ENCODE measurements at regions not wholly inside any gene's neighbourhood (a gene's known extent, or its start where the extent isn't known, plus 50 kb on each side); places are given as distances from the start of the nearest gene placed in this dataset.

DNA sequence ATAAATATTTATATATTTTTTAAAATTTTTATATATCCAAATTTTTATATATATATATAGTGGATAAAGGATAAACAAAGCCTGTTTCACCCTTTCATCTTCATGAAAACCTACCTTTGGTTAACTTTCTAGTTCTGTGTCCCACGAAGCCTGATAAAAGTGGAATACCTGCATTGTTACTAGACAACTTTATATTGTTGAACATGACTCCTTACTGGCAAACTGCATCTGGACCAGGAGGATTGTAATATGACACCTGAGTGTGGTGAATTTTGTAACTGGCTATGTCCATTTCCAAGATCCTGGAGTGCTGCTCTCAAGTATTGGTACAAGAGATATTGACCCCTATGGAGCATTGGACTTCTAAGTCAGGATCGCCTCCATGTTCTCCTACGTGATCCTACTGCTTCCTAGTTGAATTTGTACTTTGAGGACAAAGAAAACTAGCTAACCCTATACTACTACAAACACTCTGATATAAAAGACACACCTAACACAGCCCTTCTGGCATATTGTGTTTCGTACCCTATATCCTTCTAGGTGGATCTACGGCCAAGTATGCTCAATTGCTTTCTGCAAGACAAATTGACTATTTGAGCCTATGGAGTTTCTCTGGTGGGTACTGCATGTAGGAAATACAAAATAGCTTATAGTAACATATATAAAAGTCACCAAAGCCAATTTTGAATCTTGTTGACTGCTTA is 61.3 kb upstream of the PRRG1 start:
- TF ChIP-seq POLR2A (IDR thresholded peaks at IDR 0.05; ENCODE audit: low read length) (no peak), GATA1 (IDR thresholded peaks at IDR 0.05; ENCODE audit: low read depth, low read length) (no peak)
- DNase-seq, result peak in 1 of 2 experiments; percentile 1

DNA sequence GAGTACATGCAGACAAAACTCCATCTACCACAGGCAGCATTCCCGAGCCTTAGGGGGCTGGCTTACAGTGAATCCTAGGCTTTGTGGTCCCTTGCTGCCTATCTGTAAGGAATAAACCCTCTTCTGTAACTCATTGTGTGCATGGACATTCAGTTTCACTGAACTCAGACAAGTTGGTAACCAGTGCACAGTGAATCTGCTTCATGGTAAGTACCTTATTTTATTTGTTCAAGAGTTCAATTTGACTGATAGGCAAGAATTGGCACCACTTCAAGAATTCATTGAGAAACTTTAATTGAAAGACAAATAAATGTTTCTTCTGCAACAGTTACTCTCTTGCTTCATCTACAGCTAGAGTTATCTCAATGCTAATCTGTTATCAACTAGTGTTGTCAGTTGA is 57.2 kb upstream of the PRRG1 start:
- DNase-seq, result no peak
- TF ChIP-seq POLR2A (IDR thresholded peaks at IDR 0.05; ENCODE audit: low read length), result no peak
- no peak for TF ChIP-seq GATA1 (IDR thresholded peaks at IDR 0.05; ENCODE audit: low read depth, low read length)

All from erythroblast (primary cell).